ENCODE measurements at regions not wholly inside any gene's neighbourhood (a gene's known extent, or its start where the extent isn't known, plus 50 kb on each side); places are given as distances from the start of the nearest gene placed in this dataset.
A peak's percentile ranks its signal among the peaks of the same experiment; 100 is the strongest.

DNA sequence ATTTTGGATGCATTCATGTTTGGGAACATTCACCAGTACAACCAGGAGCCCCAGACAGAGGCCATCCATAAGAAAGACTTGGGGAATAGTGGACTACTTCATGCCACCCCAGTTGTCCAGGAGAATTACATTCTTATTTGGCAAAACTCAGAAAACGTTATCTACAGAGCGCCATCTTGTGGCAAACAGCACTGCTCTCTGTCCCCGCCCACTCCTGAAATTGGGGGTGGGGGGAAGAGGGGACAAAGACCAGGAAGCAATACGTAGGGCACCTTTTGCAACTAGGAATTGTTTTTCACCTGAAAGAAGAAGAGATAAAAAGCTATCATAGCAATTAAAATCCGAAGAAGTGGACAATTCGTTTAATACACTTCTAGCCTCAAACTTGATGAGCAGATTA, 134.6 kb upstream of the MGMT start:
- H3K36me3 Mint-ChIP-seq = no peaks in the 10 kb centered on the region
- peaks cover 26% of the 10 kb centered on the region for H3K4me1 Mint-ChIP-seq (ENCODE audit: unreplicated experiment)
- DNase-seq (ENCODE audit: extremely low spot score, unreplicated experiment) = no peak
- no peaks in the 10 kb centered on the region for H3K9me3 Mint-ChIP-seq
- H3K27me3 Mint-ChIP-seq = peaks cover 11% of the 10 kb centered on the region
- no peak overlapping the region for H3K4me3 Mint-ChIP-seq
- TF ChIP-seq, protein P1, sequence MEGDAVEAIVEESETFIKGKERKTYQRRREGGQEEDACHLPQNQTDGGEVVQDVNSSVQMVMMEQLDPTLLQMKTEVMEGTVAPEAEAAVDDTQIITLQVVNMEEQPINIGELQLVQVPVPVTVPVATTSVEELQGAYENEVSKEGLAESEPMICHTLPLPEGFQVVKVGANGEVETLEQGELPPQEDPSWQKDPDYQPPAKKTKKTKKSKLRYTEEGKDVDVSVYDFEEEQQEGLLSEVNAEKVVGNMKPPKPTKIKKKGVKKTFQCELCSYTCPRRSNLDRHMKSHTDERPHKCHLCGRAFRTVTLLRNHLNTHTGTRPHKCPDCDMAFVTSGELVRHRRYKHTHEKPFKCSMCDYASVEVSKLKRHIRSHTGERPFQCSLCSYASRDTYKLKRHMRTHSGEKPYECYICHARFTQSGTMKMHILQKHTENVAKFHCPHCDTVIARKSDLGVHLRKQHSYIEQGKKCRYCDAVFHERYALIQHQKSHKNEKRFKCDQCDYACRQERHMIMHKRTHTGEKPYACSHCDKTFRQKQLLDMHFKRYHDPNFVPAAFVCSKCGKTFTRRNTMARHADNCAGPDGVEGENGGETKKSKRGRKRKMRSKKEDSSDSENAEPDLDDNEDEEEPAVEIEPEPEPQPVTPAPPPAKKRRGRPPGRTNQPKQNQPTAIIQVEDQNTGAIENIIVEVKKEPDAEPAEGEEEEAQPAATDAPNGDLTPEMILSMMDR (conservative IDR thresholded peaks at IDR 0.05) = peak; percentile 68
- H3K27ac Mint-ChIP-seq = no peak overlapping the region

DNA sequence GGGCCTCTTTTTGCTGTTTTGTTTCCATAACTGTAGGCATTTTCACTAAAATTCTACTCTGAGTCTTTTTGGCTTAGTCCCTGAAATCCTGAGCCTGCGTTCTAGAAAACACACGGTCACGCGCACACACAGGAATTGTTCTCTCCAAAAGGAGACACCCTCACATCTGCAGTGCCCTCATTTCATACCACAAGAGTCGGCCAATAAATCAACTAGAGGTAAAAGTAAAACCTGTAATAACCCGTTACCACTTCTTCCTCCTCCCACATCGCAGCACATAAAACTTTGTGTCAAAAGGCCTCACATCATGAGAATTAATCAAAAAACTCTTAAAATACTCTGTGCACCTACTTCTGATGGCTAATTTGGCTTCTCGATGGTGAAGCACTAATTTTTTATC, 133.3 kb upstream of the MGMT start:
- no peak overlapping the region for H3K27ac Mint-ChIP-seq
- peaks cover 29% of the 10 kb centered on the region for H3K4me1 Mint-ChIP-seq (ENCODE audit: unreplicated experiment)
- no peak overlapping the region for H3K4me3 Mint-ChIP-seq
- no peaks in the 10 kb centered on the region for H3K36me3 Mint-ChIP-seq
- H3K27me3 Mint-ChIP-seq = peaks cover 11% of the 10 kb centered on the region
- TF ChIP-seq, protein P1 (conservative IDR thresholded peaks at IDR 0.05) = no peak
- no peak for DNase-seq (ENCODE audit: extremely low spot score, unreplicated experiment)
- H3K9me3 Mint-ChIP-seq = no peaks in the 10 kb centered on the region

DNA sequence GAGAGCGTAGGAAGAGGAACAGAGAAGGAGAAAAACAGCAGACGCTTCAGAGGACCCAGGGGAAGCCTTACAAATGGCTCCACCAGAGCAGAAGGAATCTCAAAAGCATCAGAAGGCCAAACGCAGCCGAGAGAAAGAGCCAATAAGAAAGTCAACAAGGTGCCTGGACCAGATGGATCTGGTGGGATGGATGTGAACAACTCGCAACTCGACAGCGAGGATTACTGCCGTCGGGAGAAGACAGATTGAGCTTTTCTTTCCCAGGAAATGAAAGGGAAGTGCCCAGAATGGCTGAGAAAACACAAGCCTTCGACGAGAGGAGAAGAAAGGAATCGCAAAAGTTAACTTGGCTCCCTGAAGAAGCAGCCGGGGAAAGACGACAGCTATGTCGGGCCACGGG, 132.8 kb upstream of the MGMT start:
- DNase-seq (ENCODE audit: extremely low spot score, unreplicated experiment) = no peak
- Mint-ChIP-seq H3K9me3 (no peaks in the 10 kb centered on the region), H3K4me1 (ENCODE audit: unreplicated experiment) (peaks cover 32% of the 10 kb centered on the region), H3K4me3 (no peak overlapping the region), H3K36me3 (no peaks in the 10 kb centered on the region), H3K27ac (no peak overlapping the region), H3K27me3 (peaks cover 11% of the 10 kb centered on the region)
- TF ChIP-seq, protein P1 (conservative IDR thresholded peaks at IDR 0.05) = no peak

DNA sequence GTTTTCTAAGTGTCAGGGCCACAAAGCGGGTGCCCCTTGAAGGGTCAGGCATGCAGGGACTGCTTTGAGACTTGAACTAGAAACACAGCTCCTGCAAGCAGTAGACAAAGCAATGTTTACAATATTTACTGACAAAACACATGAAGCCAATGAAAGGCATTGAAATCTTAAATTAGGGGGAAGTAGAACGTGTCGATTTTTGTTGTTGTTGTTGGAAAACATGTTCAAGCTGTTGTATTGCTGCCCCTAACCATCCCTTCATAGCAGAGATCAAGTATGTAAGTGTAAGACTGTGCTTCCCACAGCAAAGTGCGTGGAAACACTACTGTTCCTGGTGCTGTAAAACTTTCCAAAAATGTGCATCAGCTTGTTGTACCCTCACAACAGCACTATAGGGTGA, 131.6 kb upstream of the MGMT start:
- Mint-ChIP-seq H3K4me3 (no peak overlapping the region), H3K4me1 (ENCODE audit: unreplicated experiment) (peaks cover 32% of the 10 kb centered on the region), H3K36me3 (no peaks in the 10 kb centered on the region), H3K27me3 (peaks cover 11% of the 10 kb centered on the region), H3K9me3 (no peaks in the 10 kb centered on the region), H3K27ac (no peak overlapping the region)
- DNase-seq (ENCODE audit: extremely low spot score, unreplicated experiment) = no peak
- TF ChIP-seq, protein P1 (conservative IDR thresholded peaks at IDR 0.05) = no peak

DNA sequence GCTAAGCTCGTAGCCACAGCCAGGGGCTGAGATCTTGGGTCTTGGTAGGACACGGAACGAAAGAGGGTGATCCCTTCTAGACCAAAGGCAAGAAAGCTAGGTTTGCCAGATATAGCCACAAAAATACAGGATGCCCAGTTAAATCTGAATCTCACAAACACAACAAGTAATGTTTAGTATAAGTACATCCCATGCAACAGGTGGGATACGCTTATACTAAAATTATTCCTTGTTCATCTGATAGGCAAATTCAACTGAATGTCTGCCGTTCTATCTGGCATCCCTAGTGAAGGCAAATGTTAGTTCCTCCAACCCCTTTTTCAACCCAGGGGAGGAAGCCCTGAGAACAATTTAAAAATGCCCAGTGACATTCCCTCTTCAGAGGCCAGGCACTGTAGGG, 131.1 kb upstream of the MGMT start:
- Mint-ChIP-seq H3K4me3 (no peak overlapping the region), H3K9me3 (no peaks in the 10 kb centered on the region), H3K27me3 (peaks cover 10% of the 10 kb centered on the region), H3K27ac (no peak overlapping the region), H3K36me3 (no peaks in the 10 kb centered on the region), H3K4me1 (ENCODE audit: unreplicated experiment) (peaks cover 29% of the 10 kb centered on the region)
- TF ChIP-seq, protein P1 (conservative IDR thresholded peaks at IDR 0.05) = no peak
- DNase-seq (ENCODE audit: extremely low spot score, unreplicated experiment) = no peak

DNA sequence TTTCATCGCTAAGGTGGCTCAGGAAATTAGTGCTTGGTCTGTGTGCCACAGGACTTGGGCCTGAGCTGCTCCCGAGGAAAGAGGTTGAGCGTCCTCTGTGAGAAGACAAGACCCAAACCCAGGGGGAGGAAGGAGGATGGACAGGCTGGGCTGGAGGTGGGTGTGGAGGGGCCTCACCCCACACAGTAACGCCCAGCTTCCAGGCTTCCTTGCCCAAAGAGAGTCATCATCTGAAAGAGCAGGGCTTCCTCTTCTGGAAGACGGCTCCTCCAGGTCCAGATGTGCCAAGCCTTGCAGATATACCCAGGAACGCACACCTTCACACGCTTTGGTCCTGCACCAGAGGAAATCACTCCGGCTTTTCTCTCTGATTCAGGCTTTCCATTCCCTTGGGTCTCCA, 127.8 kb upstream of the MGMT start:
- Mint-ChIP-seq H3K27me3 (peaks cover 13% of the 10 kb centered on the region), H3K36me3 (no peaks in the 10 kb centered on the region), H3K9me3 (no peaks in the 10 kb centered on the region), H3K27ac (no peak overlapping the region), H3K4me3 (no peak overlapping the region), H3K4me1 (ENCODE audit: unreplicated experiment) (peaks cover 25% of the 10 kb centered on the region)
- TF ChIP-seq, protein P1 (conservative IDR thresholded peaks at IDR 0.05) = no peak
- no peak for DNase-seq (ENCODE audit: extremely low spot score, unreplicated experiment)

All from type B pancreatic cell (in vitro differentiated cells).